ENCODE measurements at regions not wholly inside any gene's neighbourhood (a gene's known extent, or its start where the extent isn't known, plus 50 kb on each side); places are given as distances from the start of the nearest gene placed in this dataset.

GRCh38 chr5:15326471-15326870 is 173.5 kb upstream of the FBXL7 start:
- H3K4me3 ChIP-seq = no peak overlapping the region
- TF ChIP-seq EZH2 (IDR thresholded peaks at IDR 0.05; ENCODE audit: insufficient read depth, poor library complexity, severe bottlenecking) (no peak), EZH2phosphoT487 (IDR thresholded peaks at IDR 0.05; ENCODE audit: insufficient read depth, low read depth) (no peak)
- H3K79me2 ChIP-seq (ENCODE audit: insufficient read depth) = no peaks in the 10 kb centered on the region
- H3K9me3 ChIP-seq (ENCODE audit: low read depth) = no peaks in the 10 kb centered on the region
- 50 to 56% methylated on average over 4 of the region's 4 CpGs for WGBS, 2 experiments (ENCODE audit: low coverage in 1 of 2, low lambda C conversion rate in 2 of 2, missing lambda C conversion rate in 2 of 2)
- no peaks in the 10 kb centered on the region for H4K20me1 ChIP-seq (ENCODE audit: insufficient read depth)
- H3F3A ChIP-seq (ENCODE audit: insufficient read depth) = no peaks in the 10 kb centered on the region
- no peaks in the 10 kb centered on the region for H3K36me3 ChIP-seq (ENCODE audit: low read depth)
- H3K27me3 ChIP-seq (replicated peaks; ENCODE audit: insufficient read depth) = no peaks in the 10 kb centered on the region; the same call in 1 of the 2 replicates
- no peak overlapping the region for H2AFZ ChIP-seq
- no peak for DNase-seq
- in situ Hi-C loops (cut with MboI) = no loop called here
- H3K4me1 ChIP-seq (ENCODE audit: insufficient read depth) = no peaks in the 10 kb centered on the region
- H3K9ac ChIP-seq = no peak overlapping the region
- H3K4me2 ChIP-seq (ENCODE audit: unreplicated experiment) = no peak overlapping the region
- H3K27ac ChIP-seq = no peak overlapping the region
- H3K9me2 ChIP-seq (ENCODE audit: insufficient read depth) = no peaks in the 10 kb centered on the region

GRCh38 chr5:15322421-15322820 is 177.6 kb upstream of the FBXL7 start:
- no peak overlapping the region for H3K4me3 ChIP-seq
- H3K9me3 ChIP-seq (ENCODE audit: low read depth) = no peaks in the 10 kb centered on the region
- H4K20me1 ChIP-seq (ENCODE audit: insufficient read depth) = no peaks in the 10 kb centered on the region
- in situ Hi-C loops (cut with MboI) = no loop called here
- H3K27ac ChIP-seq = no peak overlapping the region
- H3K4me2 ChIP-seq (ENCODE audit: unreplicated experiment) = no peak overlapping the region
- H3K79me2 ChIP-seq (ENCODE audit: insufficient read depth) = no peaks in the 10 kb centered on the region
- H3K9me2 ChIP-seq (ENCODE audit: insufficient read depth) = no peaks in the 10 kb centered on the region
- no peak for TF ChIP-seq EZH2 (IDR thresholded peaks at IDR 0.05; ENCODE audit: insufficient read depth, poor library complexity, severe bottlenecking)
- no peak for TF ChIP-seq EZH2phosphoT487 (IDR thresholded peaks at IDR 0.05; ENCODE audit: insufficient read depth, low read depth)
- H3K36me3 ChIP-seq (ENCODE audit: low read depth) = no peaks in the 10 kb centered on the region
- H3K27me3 ChIP-seq (replicated peaks; ENCODE audit: insufficient read depth) = no peaks in the 10 kb centered on the region
- H3K9ac ChIP-seq = no peak overlapping the region
- no peaks in the 10 kb centered on the region for H3K4me1 ChIP-seq (ENCODE audit: insufficient read depth)
- no peaks in the 10 kb centered on the region for H3F3A ChIP-seq (ENCODE audit: insufficient read depth)
- H2AFZ ChIP-seq = no peak overlapping the region
- no peak for DNase-seq

GRCh38 chr5:15321776-15322175 is 178.2 kb upstream of the FBXL7 start:
- Histone ChIP-seq H3K9me3 (ENCODE audit: low read depth) (no peaks in the 10 kb centered on the region), H3K27ac (no peak overlapping the region), H3K4me3 (no peak overlapping the region), H3K79me2 (ENCODE audit: insufficient read depth) (no peaks in the 10 kb centered on the region), H3K9ac (no peak overlapping the region), H3K9me2 (ENCODE audit: insufficient read depth) (no peaks in the 10 kb centered on the region), H2AFZ (no peak overlapping the region), H4K20me1 (ENCODE audit: insufficient read depth) (no peaks in the 10 kb centered on the region), H3K36me3 (ENCODE audit: low read depth) (no peaks in the 10 kb centered on the region), H3K4me1 (ENCODE audit: insufficient read depth) (no peaks in the 10 kb centered on the region), H3K27me3 (replicated peaks; ENCODE audit: insufficient read depth) (no peaks in the 10 kb centered on the region), H3K4me2 (ENCODE audit: unreplicated experiment) (no peak overlapping the region), H3F3A (ENCODE audit: insufficient read depth) (no peaks in the 10 kb centered on the region)
- in situ Hi-C loops (cut with MboI) = no loop called here
- DNase-seq = no peak
- 20 to 27% methylated on average over 3 of the region's 3 CpGs for whole genome bisulfite sequencing, 2 experiments (ENCODE audit: low coverage in 1 of 2, low lambda C conversion rate in 2 of 2, missing lambda C conversion rate in 2 of 2)
- no peak for TF ChIP-seq EZH2 (IDR thresholded peaks at IDR 0.05; ENCODE audit: insufficient read depth, poor library complexity, severe bottlenecking)
- no peak for TF ChIP-seq EZH2phosphoT487 (IDR thresholded peaks at IDR 0.05; ENCODE audit: insufficient read depth, low read depth)

GRCh38 chr5:15320871-15321270 is 179.1 kb upstream of the FBXL7 start:
- Histone ChIP-seq H3K36me3 (ENCODE audit: low read depth) (no peaks in the 10 kb centered on the region), H4K20me1 (ENCODE audit: insufficient read depth) (no peaks in the 10 kb centered on the region), H3K9ac (no peak overlapping the region), H3K79me2 (ENCODE audit: insufficient read depth) (no peaks in the 10 kb centered on the region), H3K27me3 (replicated peaks; ENCODE audit: insufficient read depth) (no peaks in the 10 kb centered on the region), H3K4me3 (no peak overlapping the region), H3K9me2 (ENCODE audit: insufficient read depth) (no peaks in the 10 kb centered on the region), H3F3A (ENCODE audit: insufficient read depth) (no peaks in the 10 kb centered on the region), H3K27ac (no peak overlapping the region), H3K4me1 (ENCODE audit: insufficient read depth) (no peaks in the 10 kb centered on the region), H3K9me3 (ENCODE audit: low read depth) (no peaks in the 10 kb centered on the region), H2AFZ (no peak overlapping the region), H3K4me2 (ENCODE audit: unreplicated experiment) (no peak overlapping the region)
- DNase-seq = no peak
- no peak for TF ChIP-seq EZH2 (IDR thresholded peaks at IDR 0.05; ENCODE audit: insufficient read depth, poor library complexity, severe bottlenecking)
- no peak for TF ChIP-seq EZH2phosphoT487 (IDR thresholded peaks at IDR 0.05; ENCODE audit: insufficient read depth, low read depth)
- in situ Hi-C loops (cut with MboI) = no loop called here
- WGBS, 2 experiments (ENCODE audit: low coverage in 1 of 2, low lambda C conversion rate in 2 of 2, missing lambda C conversion rate in 2 of 2) = 0 to 14% methylated on average over 1 of the region's 1 CpG
